Epithelial cell of prostate (primary cell): ENCODE measurements at regions not wholly inside any gene's neighbourhood (a gene's known extent, or its start where the extent isn't known, plus 50 kb on each side); places are given as distances from the start of the nearest gene placed in this dataset.

Source experiments
- DNase-seq: peaks from one replicate; pipeline ENCODE4 v3.0.0-alpha.2; 2011; ENCODE audit warnings: low read depth, low spot score
- H3K27ac ChIP-seq: fragments of 450-650 bp; 2 replicates; pipeline ENCODE4 v1.5.1; 2017; ENCODE audit warnings: mild to moderate bottlenecking

DNA sequence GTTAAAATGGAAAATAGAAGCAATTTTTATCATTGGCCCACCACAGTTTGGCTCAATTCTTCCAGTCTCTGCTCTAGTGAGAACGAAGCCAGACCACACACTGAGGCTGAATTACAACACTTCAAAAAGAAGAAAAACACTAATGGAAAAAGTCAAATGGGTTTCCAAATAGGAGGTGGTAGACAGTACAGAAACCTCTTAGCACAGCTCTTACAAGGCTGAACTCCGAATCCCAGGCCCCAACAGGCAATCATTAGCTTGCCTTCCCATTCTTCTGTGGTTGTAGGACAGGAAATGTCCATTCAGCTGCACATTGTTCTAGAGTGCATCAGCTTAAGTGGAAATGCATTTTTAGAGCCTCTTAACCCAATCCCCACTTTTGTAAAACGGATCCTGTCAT lies 115.1 kb upstream of the MEOX2 start:
- DNase-seq, result no peak

DNA sequence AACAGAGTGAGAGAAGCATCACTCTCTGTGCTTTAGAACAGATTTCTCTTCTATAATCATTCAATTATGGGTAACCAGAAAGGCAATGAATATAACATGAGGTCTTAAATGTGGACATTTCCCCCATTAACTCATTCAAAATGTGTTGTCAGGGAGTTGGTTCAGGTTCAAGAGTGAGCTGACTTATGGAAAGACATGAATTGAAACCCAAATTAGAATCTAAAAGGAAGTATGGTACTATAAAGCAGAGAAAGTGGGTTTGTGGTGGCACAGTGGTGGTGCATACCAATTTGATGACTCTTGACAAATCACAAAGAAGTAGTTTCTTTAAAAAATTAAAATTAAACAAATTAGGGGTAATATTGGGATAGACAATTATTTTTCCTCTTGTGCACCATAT lies 114.6 kb upstream of the MEOX2 start:
- no peak overlapping the region for H3K27ac ChIP-seq
- no peak for DNase-seq

More for the DNA sequence above, 115.1 kb upstream of the MEOX2 start:
- no peak overlapping the region for H3K27ac ChIP-seq

DNA sequence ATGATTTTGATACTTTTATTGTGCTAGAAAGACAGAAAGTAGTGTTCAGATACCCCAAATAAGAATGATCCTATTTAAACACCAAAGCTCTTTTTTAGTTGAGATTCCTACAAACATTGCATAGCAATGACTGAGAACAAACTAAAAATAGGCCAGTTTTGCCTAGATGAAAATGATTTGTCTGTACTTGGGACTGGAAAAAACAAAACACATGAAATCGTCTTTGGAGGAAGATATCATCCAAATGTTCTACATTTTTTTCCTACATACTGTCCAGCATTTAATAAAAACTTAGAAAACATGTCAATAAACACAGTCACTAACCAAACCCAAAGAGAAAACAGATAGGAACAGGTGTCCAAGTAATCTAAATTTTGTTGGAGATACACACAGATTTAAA lies 111.6 kb upstream of the MEOX2 start:
- no peak overlapping the region for H3K27ac ChIP-seq
- DNase-seq, result no peak

DNA sequence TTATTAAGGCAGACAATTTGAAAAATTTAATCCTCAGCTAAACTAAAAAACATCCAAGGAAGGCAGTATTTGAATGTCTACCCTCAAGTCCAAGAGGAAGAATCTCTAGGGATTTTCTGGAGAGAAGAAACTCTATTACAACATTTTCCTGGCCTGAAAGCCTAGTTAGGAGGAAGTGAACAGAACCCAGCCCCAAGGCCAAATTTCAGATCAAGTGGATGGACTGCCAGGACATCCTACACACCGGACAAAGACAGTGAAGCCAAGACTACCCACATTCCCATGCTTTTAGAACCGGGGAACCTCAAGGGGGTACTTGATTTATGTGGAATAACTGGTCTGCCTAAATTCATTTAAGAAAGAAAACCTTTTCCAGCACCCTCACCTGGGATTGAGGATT lies 108.9 kb upstream of the MEOX2 start:
- no peak for DNase-seq
- no peak overlapping the region for H3K27ac ChIP-seq

DNA sequence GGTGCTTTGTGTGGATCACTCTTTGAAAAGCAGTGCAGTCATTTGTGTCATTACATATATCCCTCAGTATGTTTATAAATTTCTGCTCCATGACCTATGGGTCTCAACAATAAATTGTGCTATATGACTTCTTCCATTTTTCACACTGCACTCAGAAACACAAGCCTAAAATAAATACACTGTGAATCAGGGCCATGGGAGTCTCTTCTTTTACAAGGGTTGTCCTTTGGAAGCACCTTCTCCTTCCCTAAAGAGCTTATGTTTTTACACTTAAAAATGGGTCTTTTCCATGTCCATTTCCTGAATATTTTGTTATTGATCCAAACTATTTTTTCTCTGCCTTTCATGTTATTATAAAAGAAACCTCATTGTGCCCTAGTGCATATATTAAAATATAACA lies 108.3 kb upstream of the MEOX2 start:
- no peak for DNase-seq
- H3K27ac ChIP-seq, result no peak overlapping the region

DNA sequence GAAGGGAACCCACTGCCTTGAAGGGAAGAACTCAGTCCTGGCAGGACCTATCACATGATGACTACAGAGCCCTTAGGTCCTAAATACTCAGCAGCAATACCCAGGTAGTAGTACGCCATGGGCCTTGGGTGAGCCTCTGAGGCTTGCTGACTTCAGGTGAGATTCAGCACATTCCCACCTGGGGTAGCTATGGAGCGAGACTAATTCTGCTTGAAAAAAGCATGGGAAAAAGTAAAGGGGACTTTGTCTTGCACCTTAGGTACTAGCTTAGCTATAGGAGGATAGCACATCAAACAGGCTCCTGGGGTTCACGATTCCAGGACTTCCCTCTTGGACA lies 98.2 kb upstream of the MEOX2 start:
- H3K27ac ChIP-seq, result no peak overlapping the region
- DNase-seq, result no peak

DNA sequence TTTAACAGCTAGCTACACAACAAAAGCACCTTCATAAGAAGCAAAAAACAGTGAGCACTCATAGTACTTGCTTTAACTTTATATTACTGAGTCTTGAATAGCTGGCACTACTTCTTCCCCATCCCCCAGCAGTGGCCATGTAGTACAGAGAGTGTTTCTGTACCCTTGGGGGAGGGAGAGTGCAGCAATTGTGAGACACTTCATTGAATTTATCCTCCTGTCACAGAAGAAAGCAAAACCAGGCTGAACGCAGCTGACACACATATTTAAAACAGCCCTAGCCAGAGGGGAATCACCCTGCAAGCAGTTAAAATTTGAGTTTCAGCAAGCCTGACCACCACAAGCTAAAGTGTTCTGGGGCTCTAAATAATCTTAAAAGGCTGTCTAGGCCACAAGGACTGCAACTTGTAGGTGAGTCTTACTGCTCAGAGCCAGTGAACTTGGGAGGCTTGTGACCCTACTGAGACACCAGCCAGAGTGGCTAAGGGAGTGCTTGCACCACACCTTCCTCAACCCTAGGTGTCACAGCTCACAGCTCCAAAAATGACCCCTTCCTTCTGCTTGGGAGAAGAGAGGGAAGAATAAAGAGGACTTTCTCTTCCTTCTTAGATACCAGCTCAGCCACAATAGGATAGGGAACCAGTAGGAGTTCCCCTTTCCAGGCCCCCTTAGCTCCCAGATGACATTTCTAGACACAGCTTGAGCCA lies 97.7 kb upstream of the MEOX2 start:
- no peak overlapping the region for H3K27ac ChIP-seq
- no peak for DNase-seq

DNA sequence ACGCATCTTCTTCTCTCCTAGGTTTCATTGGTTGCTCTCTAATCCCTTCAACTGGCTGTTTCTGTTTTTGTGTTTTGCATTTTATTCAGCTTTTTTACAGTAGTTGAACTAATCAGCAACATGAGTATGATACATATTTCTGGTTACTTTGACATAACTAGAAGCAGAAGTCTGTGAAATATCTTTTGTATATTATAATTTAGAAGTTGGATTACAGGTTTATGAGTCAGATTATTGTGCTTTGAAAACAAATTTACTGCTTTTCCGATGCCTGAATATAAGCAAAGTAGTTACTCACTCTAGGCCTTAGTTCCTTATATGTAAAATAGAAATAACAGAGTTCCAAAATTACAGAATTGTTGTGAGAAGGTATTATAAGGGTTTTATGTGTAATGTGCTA lies 96.2 kb upstream of the MEOX2 start:
- no peak overlapping the region for H3K27ac ChIP-seq
- DNase-seq, result no peak

DNA sequence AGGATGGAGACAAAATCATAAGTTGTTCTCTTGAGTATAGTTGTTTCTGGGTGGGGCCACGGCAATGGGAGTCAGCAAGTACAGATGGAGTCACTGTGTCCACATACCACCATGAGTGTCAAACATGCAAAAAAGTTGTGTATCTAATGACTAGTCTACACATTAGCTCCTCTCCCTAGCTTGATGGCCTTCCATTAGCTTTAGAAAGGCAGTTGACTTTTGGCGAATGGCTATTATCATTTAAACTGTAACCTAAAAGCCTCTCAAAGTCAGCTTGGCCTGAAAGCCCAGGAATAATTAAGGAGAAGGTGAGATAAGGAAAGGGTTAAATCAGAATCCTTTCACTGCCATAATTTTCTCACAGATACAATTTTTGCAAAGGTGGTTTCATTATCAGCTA lies 95.5 kb upstream of the MEOX2 start:
- no peak for DNase-seq
- H3K27ac ChIP-seq, result no peak overlapping the region

DNA sequence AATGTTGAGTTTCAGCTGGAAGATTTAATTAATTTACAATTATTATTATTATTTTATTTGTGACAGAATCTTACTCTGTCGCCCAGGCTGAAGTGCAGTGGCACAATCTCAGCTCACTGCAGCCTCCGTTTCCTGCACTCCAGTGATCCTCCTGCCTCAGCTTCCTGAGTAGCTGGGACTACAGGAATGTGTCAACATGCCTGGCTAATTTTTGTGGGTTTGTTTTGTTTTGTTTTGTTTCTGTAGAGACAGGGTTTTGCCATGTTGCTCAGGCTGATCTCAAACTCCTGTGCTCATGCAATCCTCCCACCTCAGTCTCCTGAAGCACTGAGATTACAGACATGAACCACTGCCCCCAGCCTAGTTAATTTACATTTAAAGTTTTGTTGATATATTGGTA lies 93.8 kb upstream of the MEOX2 start:
- no peak for DNase-seq
- no peak overlapping the region for H3K27ac ChIP-seq

DNA sequence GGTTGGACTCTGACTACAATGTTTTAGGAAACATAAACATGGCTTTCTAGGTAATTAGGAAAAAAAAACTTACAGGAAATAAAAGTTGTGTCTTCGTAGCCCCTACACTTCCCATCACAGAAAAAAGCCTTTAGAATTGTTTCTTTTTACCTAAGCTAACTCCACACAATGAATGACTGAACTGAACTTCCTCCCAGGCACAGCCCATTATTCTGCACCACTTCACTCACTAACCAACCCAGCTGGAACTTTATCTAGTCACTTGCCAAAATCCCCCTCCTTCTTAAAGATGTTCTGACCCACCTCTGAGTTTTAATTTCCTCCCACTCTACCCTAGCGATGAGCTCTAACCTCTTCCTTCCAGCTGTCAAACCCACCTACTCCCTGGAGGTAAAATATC lies 91.7 kb upstream of the MEOX2 start:
- no peak overlapping the region for H3K27ac ChIP-seq
- no peak for DNase-seq

DNA sequence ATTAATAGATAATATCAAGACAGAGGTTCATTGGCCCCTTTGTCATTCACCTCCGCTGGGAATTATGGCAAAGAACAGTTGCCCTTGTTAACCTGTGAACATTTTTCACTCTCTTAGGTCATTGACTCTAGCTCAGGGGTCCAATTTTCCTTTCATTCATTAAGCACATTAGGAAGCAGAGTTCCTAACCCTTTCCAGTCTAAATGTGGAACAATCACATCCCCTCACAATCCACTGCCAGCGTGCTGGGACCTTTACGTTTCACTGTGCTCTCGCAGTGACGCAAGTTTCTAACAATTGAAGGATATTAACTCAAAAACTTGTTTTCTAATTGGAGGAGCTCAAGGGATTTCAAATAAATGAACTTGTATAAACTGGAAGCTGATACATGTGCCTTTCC lies 79.3 kb upstream of the MEOX2 start:
- no peak for DNase-seq

DNA sequence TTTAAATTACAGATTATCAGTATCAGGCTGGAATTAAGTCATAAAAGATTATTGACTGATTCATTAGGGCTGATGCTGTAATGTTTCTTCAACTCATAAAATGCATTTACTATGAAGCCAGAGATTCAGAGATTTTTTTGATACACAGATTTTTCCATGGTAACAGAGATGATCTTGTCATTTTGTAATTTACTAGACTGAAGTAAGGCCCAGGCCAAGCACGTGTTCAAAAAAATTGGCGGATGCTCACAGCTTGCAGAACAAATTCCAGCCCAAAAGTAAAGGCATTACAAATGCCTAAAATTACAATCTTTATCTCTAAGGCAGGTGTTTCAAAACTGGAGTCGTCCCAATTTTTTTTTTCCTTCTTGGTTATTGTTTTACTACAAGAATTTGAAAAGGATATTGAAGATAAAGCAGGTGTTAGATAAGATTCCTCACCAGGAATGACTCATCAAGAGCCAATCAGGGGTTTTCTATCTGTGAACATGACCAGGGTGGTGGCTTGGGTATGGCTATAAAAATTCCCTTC lies 78.4 kb upstream of the MEOX2 start:
- DNase-seq, result no peak
- H3K27ac ChIP-seq, result no peak overlapping the region

More for the DNA sequence above, 79.3 kb upstream of the MEOX2 start:
- no peak overlapping the region for H3K27ac ChIP-seq

DNA sequence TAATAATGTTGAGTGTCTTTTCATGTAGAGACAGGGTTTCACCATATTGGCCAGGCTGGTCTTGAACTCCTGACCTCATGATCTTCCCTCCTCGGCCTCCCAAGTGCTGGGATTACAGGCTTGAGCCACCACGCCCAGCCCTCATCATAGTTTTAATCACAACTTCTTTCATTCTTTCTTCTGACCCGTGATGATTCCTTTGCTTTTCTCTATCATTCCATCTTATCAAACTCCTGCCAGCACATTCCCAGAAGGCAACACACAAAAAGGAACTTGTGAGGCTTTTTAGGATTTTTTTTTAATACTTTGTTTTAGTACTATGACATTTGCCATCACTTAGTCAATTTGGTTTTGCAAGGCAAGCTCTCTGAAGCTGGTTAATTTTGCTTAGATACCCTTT lies 77.5 kb upstream of the MEOX2 start:
- no peak for DNase-seq
- H3K27ac ChIP-seq, result no peak overlapping the region

DNA sequence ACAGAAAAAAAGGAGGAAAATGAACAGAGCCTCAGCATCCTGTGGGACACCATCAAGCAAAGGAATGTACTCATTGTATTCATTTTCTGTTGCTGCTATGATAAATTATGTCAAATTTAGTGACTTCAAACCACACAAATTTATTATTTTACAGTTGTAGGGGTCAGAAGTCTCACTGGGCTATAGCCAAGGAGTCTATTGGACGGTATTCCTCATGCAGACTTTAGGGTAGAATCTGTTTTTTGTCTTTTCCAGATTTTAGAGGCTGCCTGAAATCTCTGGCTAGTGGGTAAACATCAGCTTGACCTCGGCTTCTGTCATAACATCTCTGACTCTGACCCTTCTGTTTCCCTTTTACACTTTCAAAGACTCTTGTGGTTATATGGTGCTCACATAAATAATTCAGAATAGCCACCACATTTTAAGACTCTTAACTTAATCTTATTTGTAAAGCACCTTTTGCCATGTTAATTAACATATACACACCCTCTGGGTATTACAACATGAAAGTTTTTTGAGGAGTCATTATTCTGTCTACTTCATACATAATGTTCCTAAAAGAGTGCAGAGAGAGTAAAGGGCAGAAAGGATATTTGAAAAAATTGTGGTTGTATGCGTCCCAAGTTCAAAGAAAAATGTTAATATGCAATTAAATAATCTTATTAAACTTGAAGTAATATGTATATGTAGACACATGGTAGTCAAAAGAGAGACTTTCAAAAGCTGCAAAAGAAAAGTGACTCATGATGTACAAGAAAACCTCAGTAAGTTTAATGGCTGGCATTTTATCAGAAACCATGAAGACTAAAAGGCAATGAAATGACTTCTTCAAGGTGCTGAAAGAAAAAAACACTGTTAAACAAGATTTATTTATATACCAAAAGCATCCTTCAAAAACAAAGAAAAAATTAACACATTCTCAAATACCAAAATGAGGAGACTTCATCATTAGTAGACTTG lies 70.8 kb upstream of the MEOX2 start:
- no peak overlapping the region for H3K27ac ChIP-seq

DNA sequence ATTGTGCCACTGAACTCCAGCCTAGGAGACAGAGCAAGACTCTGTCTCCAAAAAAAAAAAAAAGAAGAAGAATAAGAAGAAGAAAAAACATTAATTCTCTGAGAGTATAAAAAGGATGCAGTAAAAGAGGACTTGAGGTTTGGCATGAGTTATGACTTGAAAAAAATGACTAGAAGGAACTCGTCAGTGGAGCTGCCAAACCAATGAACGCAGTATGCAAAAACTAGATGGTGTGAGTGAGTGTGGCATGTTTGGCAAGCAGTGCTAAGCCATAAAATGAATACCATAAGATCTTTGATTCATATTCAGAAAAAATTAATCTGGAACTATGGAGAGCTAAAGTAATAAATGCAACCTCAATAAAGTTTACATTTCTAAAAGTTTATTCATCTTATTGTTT lies 68.6 kb upstream of the MEOX2 start:
- no peak for DNase-seq
- no peak overlapping the region for H3K27ac ChIP-seq

More for the DNA sequence above, 70.8 kb upstream of the MEOX2 start:
- no peak for DNase-seq

DNA sequence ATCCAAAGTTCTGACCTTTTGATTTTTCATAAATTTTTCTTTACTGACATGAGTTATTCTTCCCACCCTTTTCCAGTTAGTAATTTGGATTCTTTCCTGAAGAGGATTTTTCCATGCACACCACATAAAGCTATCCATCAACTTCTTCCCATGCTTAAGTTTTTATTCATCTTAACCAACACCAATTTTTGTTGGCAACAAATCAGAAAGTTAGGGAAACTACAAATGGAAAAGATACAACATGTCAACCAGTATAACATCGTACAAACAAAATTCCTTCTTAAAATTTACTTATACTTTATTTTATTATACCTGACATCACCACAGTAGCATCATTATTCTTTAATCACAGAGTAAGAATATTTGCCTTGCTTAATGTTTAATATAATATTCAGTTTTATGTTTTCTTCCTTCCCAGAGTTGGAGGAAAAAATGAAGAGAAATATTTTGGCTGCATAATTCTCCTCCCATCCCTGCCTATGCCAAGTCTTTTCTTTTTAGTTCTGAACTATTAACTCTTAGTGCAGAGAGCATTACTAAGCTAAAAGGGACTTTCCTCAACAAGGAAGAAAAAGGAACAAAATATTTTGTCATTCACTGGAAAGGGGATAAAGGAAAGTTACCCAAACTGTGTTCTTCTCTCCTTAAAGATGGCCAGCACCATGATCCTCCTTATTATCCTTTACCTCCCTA lies 67.5 kb upstream of the MEOX2 start:
- no peak for DNase-seq
- no peak overlapping the region for H3K27ac ChIP-seq

DNA sequence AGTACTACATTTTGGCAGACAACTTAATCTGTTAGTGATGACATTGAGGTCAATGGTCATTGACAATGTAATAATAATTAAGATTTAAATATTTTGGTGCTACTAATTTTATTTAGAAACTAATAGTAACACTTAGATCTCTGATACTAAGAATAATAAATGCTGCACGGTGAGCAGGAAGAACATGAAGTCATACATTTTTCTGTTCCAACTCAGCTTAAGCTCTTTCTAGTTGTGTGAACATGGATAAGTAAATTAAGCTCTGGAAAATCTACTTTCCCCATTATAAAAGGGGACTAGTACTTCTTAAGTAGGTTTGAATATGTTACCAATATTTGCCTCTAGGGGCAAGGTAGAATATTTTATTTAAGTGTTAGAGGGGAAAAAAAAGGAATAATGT lies 65.9 kb upstream of the MEOX2 start:
- H3K27ac ChIP-seq, result no peak overlapping the region
- no peak for DNase-seq

DNA sequence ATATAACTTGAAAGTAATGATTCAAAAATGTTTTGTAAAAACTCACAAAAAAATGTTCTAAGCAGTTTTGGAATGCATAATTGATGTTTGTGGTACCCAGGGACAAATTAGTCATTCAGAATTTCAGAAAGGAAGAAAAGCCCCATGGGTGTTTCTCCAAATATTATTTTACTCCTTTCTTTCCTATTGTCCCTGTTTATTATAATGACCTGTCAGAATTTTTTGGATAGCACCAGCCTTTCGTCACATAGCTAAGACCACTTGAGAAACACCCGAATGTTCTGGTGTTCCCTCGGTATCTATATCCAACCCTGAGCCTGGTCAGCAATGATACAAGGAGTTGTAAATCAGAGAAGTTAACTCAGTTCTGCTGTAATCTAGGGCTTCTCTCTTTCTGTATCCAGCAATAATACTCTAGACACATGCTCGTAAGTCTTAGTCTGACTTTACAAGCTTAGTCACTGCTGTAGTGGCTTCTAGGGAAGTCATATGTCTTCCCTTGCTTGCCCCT lies 64.8 kb upstream of the MEOX2 start:
- no peak overlapping the region for H3K27ac ChIP-seq
- no peak for DNase-seq

DNA sequence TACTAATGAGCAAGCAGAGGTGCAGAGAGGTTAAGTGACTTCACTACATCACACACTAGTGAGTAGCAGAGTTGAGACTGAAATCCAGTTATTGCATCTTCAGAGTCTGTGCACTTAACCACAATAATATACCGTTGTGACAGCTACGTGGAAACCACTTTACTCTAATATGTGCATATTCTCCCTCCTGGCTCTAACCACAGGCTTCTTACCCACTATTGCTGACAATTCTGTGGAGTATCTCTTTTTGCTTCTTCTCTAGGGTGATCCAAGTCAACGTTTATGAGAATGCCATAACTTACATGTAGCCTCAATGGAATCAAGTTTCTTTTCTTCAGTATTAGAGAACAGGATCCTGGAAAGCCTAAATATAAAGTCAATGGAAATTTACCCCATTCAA lies 64.2 kb upstream of the MEOX2 start:
- DNase-seq, result no peak
- no peak overlapping the region for H3K27ac ChIP-seq

DNA sequence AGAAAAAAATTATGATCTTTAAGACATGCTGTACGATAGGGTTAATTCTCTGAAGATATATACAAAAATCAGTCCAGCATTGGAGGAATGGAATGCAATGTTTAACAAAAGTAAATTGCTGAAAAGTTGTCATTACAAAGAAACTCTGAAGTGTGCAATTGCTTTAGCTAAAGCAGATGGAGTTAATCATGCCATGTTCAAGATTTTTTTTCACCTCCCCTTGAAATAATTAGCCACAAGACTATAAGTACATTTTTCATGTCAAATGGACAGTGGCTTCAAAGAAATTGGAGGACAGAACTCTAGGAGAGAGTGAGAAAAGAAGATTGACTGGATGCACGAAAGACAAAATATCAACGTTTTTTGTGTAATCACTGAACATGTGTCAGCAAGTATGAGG lies 63.1 kb upstream of the MEOX2 start:
- no peak for DNase-seq
- no peak overlapping the region for H3K27ac ChIP-seq
